ENCODE measurements at regions not wholly inside any gene's neighbourhood (a gene's known extent, or its start where the extent isn't known, plus 50 kb on each side); places are given as distances from the start of the nearest gene placed in this dataset.

DNA sequence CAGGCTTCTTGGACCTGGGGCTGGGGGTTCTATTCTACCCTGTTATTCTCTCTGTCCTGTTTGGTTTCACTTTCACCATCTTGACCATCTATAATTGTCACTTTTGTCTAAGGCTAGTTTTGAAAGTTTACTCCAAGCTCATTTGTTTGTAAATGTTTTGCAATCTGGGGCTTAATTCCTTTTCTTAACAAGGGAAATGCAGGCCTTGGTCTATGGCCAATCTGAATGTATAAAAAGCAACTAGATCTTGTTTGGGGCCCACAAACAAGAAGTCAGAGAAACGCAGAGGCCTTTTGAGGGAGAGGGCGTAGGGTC, 86.3 kb upstream of the PREP start:
- no TSS peak for BruUV-seq (replicated peaks)
- Histone ChIP-seq H3K9ac (replicated peaks; ENCODE audit: extremely low read depth, insufficient read depth, low read length) (no peak overlapping the region), H3K79me2 (ENCODE audit: control insufficient read depth, insufficient read depth, low read length) (no peaks in the 10 kb centered on the region), H3K36me3 (ENCODE audit: control insufficient read depth in 2 of 2, extremely low read depth in 1 of 2, insufficient read depth in 2 of 2, low read length in 2 of 2) (no peaks in the 10 kb centered on the region), H3K9me3 (replicated peaks; ENCODE audit: control insufficient read depth, insufficient read depth, low read length) (no peaks in the 10 kb centered on the region), H3K27me3 (ENCODE audit: control insufficient read depth in 2 of 2, insufficient read depth in 2 of 2, low read length in 2 of 2) (no peaks in the 10 kb centered on the region), H3K4me1 (ENCODE audit: control insufficient read depth, extremely low read depth, insufficient read depth, low read length) (peaks cover 17% of the 10 kb centered on the region), H3K27ac (ENCODE audit: insufficient read depth, low read depth, low read length) (no peak overlapping the region), H3K9me1 (replicated peaks; ENCODE audit: control insufficient read depth, extremely low read depth, insufficient read depth, low read length) (no peaks in the 10 kb centered on the region), H3K4me3 (replicated peaks in 1 of 3; ENCODE audit: insufficient read depth in 1 of 3, low read depth in 1 of 3, low read length in 3 of 3) (peak overlapping the region in 1 of 3 experiments; percentile 7), H2AFZ (ENCODE audit: low read depth, low read length) (peak overlapping the region; percentile 25), H4K20me1 (replicated peaks; ENCODE audit: control insufficient read depth, extremely low read depth, insufficient read depth, low read length) (no peaks in the 10 kb centered on the region), H3K4me2 (ENCODE audit: insufficient read depth, low read length) (peak overlapping the region; percentile 79)
- ChIA-PET CTCF (interaction anchor here (0.6 to 2.2 kb wide), 5 partner anchors 15 to 1490 kb away, joined by 3 to 35 read pairs (median 4); partner anchors contain the start of gene PREP), POLR2A (no interaction called here)
- intact Hi-C loops (cut with micrococcal nuclease): loop anchor here (10.0 kb wide), 1 partner anchor 346 kb away; no protein-coding TSS in a partner anchor
- dilution Hi-C loops (cut with MboI; ENCODE audit: extremely low pct_ligation_motif_present, low sequenced_read_pairs): no loop called here
- no peak for FAIRE-seq
- no peak for DNase-seq (ENCODE audit: low read depth, low spot score)
- TF ChIP-seq FOS (IDR thresholded peaks at IDR 0.05; ENCODE audit: borderline replicate concordance, insufficient read depth, low read length): no peak
- TF ChIP-seq, protein P1, sequence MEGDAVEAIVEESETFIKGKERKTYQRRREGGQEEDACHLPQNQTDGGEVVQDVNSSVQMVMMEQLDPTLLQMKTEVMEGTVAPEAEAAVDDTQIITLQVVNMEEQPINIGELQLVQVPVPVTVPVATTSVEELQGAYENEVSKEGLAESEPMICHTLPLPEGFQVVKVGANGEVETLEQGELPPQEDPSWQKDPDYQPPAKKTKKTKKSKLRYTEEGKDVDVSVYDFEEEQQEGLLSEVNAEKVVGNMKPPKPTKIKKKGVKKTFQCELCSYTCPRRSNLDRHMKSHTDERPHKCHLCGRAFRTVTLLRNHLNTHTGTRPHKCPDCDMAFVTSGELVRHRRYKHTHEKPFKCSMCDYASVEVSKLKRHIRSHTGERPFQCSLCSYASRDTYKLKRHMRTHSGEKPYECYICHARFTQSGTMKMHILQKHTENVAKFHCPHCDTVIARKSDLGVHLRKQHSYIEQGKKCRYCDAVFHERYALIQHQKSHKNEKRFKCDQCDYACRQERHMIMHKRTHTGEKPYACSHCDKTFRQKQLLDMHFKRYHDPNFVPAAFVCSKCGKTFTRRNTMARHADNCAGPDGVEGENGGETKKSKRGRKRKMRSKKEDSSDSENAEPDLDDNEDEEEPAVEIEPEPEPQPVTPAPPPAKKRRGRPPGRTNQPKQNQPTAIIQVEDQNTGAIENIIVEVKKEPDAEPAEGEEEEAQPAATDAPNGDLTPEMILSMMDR (IDR thresholded peaks at IDR 0.05; ENCODE audit: extremely low read depth in 1 of 2, insufficient read depth in 1 of 2, low read depth in 1 of 2, low read length in 2 of 2): no peak
- TF ChIP-seq JUN (IDR thresholded peaks at IDR 0.05; ENCODE audit: borderline replicate concordance, insufficient read depth, insufficient read length, low read depth): no peak
- no peak for TF ChIP-seq POLR2A (IDR thresholded peaks at IDR 0.05; ENCODE audit: low read depth, low read length)

DNA sequence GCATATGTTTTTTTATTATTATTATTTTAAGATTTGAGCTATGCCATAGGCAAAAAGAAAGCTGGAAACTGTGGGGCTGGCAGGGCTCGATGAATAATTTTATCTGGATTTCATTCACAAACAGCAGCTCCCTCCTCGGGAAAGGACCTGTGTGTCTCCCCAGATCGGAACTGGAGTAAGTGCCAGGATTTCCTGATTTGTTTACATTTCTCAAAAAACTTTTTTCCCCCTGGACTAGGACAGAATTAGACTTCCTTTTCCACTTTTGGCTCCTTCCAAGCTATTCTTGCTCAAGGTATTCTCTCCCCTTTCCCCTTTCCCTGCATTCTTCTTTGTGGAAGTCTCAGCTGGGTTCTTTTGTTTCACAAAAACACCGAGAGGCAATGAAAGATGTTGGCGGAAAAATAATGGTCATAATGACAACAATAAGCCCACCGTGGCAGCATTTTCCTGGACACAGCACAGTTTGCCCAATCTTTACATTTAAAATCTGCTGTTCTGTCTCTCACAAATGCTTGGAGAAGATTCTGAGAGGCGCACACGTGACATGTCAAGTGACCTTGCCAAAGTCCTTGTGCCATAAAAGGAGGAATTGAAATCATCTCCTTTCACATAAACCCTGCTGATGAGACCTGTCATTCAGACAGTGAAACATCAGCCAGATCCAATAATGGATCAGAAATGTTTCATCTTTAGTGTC, 85.8 kb upstream of the PREP start:
- peak; percentile 86 for FAIRE-seq
- Histone ChIP-seq H3K9me3 (replicated peaks; ENCODE audit: control insufficient read depth, insufficient read depth, low read length) (no peaks in the 10 kb centered on the region), H3K4me2 (ENCODE audit: insufficient read depth, low read length) (peak overlapping the region; percentile 79), H3K9ac (replicated peaks; ENCODE audit: extremely low read depth, insufficient read depth, low read length) (no peak overlapping the region), H3K36me3 (ENCODE audit: control insufficient read depth in 2 of 2, extremely low read depth in 1 of 2, insufficient read depth in 2 of 2, low read length in 2 of 2) (no peaks in the 10 kb centered on the region), H3K4me1 (ENCODE audit: control insufficient read depth, extremely low read depth, insufficient read depth, low read length) (peaks cover 17% of the 10 kb centered on the region), H3K9me1 (replicated peaks; ENCODE audit: control insufficient read depth, extremely low read depth, insufficient read depth, low read length) (no peaks in the 10 kb centered on the region), H4K20me1 (replicated peaks; ENCODE audit: control insufficient read depth, extremely low read depth, insufficient read depth, low read length) (no peaks in the 10 kb centered on the region), H2AFZ (ENCODE audit: low read depth, low read length) (peak overlapping the region; percentile 25), H3K27me3 (ENCODE audit: control insufficient read depth in 2 of 2, insufficient read depth in 2 of 2, low read length in 2 of 2) (no peaks in the 10 kb centered on the region), H3K27ac (ENCODE audit: insufficient read depth, low read depth, low read length) (peak overlapping the region; percentile 38), H3K79me2 (ENCODE audit: control insufficient read depth, insufficient read depth, low read length) (no peaks in the 10 kb centered on the region), H3K4me3 (replicated peaks in 1 of 3; ENCODE audit: insufficient read depth in 1 of 3, low read depth in 1 of 3, low read length in 3 of 3) (peak overlapping the region in 1 of 3 experiments; percentile 7)
- dilution Hi-C loops (cut with MboI; ENCODE audit: extremely low pct_ligation_motif_present, low sequenced_read_pairs) (no loop called here), intact Hi-C loops (cut with micrococcal nuclease) (loop anchor here (1.0 to 10.0 kb wide), 3 partner anchors 28 to 346 kb away; no protein-coding TSS in a partner anchor)
- BruUV-seq (replicated peaks): no TSS peak
- POLR2A ChIA-PET: no interaction called here
- CTCF ChIA-PET: interaction anchor here (0.6 to 2.2 kb wide), 10 partner anchors 15 to 1491 kb away, joined by 3 to 35 read pairs (median 3); partner anchors contain the start of gene PREP
- DNase-seq (ENCODE audit: low read depth, low spot score): peak; percentile 76
- peak; percentile 50 for TF ChIP-seq POLR2AphosphoS5 (IDR thresholded peaks at IDR 0.05; ENCODE audit: insufficient read depth, low read depth, low read length)
- TF ChIP-seq EZH2 (IDR thresholded peaks at IDR 0.05; ENCODE audit: borderline replicate concordance, low read depth, low read length, severe bottlenecking): no peak
- peak; percentile 66 for TF ChIP-seq GATA2 (IDR thresholded peaks at IDR 0.05; ENCODE audit: insufficient read depth, insufficient read length, low read depth, low read length)
